ENCODE measurements at regions not wholly inside any gene's neighbourhood (a gene's known extent, or its start where the extent isn't known, plus 50 kb on each side); places are given as distances from the start of the nearest gene placed in this dataset.

DNA sequence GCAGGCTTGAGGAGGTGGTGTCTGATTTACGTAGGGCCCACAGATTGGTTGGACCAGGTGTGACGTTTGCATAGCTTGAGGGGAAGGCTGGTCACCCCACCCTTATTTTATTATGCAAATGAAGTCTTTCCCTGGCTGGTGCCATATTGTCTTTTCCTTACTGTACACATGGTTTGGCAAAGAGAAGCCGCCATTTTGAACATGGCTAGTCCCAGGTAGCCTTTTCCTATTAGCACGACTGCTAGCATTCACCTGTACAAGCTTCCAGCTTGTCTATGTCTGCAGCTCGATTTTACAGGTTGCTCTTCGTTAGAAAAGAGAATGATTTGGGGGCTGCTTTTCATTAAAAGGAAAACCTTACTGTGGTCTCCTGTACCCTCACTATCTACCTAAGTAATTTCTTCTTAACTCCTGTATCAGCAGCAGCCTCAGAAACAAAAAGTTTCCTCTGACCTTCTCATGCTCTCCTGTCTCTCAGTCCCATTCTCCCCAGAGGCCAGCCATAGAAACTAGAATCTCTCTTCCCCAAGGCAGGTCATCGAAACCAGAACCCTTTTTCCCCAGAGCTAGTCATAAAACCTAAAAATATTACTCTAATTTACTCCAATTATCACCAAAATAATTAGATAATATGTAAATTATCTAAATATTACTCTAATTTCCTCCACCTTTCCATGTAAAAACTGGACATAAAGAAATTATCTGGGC, 151.8 kb downstream of the B3GNT2 start (continued):
- TF ChIP-seq EZH2phosphoT487 (IDR thresholded peaks at IDR 0.05; ENCODE audit: borderline replicate concordance), result no peak
- TF ChIP-seq SRF (IDR thresholded peaks at IDR 0.05; ENCODE audit: low read depth), result no peak
- no peak for TF ChIP-seq POLR2A (IDR thresholded peaks at IDR 0.05; ENCODE audit: borderline replicate concordance, extremely low read depth, insufficient read depth, insufficient read length)
- TF ChIP-seq, protein P1, sequence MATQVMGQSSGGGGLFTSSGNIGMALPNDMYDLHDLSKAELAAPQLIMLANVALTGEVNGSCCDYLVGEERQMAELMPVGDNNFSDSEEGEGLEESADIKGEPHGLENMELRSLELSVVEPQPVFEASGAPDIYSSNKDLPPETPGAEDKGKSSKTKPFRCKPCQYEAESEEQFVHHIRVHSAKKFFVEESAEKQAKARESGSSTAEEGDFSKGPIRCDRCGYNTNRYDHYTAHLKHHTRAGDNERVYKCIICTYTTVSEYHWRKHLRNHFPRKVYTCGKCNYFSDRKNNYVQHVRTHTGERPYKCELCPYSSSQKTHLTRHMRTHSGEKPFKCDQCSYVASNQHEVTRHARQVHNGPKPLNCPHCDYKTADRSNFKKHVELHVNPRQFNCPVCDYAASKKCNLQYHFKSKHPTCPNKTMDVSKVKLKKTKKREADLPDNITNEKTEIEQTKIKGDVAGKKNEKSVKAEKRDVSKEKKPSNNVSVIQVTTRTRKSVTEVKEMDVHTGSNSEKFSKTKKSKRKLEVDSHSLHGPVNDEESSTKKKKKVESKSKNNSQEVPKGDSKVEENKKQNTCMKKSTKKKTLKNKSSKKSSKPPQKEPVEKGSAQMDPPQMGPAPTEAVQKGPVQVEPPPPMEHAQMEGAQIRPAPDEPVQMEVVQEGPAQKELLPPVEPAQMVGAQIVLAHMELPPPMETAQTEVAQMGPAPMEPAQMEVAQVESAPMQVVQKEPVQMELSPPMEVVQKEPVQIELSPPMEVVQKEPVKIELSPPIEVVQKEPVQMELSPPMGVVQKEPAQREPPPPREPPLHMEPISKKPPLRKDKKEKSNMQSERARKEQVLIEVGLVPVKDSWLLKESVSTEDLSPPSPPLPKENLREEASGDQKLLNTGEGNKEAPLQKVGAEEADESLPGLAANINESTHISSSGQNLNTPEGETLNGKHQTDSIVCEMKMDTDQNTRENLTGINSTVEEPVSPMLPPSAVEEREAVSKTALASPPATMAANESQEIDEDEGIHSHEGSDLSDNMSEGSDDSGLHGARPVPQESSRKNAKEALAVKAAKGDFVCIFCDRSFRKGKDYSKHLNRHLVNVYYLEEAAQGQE (IDR thresholded peaks at IDR 0.05; ENCODE audit: low read depth), result no peak
- no peak for TF ChIP-seq RAD21 (IDR thresholded peaks at IDR 0.05; ENCODE audit: low read depth)
- TF ChIP-seq YY1 (IDR thresholded peaks at IDR 0.05; ENCODE audit: extremely low read depth, insufficient replicate concordance, low read depth, low read length), result no peak

GRCh38 chr2:62344472-62344871, 148.6 kb downstream of the B3GNT2 start:
- Histone ChIP-seq H3K27me3 (ENCODE audit: insufficient read depth, low read length) (no peaks in the 10 kb centered on the region), H2AFZ (ENCODE audit: low read depth, low read length, poor library complexity, severe bottlenecking) (no peak overlapping the region), H3K4me1 (ENCODE audit: control insufficient read depth in 1 of 2, insufficient read depth in 2 of 2, low read length in 2 of 2) (peaks cover 0 to 9% of the 10 kb centered on the region in 2 experiments; a peak in 3 of 4 replicates), H3K4me3 (replicated peaks in 1 of 2; ENCODE audit: low read depth in 1 of 2, low read length in 2 of 2) (no peak overlapping the region), H3K27ac (ENCODE audit: low read depth, low read length) (no peak overlapping the region), H3K4me2 (ENCODE audit: low read length) (no peak overlapping the region), H3K9me3 (ENCODE audit: control insufficient read depth in 1 of 2, insufficient read depth in 1 of 2, low read depth in 1 of 2, low read length in 2 of 2) (no peaks in the 10 kb centered on the region), H3K79me2 (ENCODE audit: insufficient read depth, low read length) (no peaks in the 10 kb centered on the region), H4K20me1 (ENCODE audit: insufficient read depth) (no peaks in the 10 kb centered on the region), H3K9me2 (ENCODE audit: insufficient read depth) (no peaks in the 10 kb centered on the region), H3K9ac (ENCODE audit: low read length) (no peak overlapping the region), H3K36me3 (ENCODE audit: control insufficient read depth in 1 of 2, insufficient read depth in 2 of 2, low read length in 2 of 2) (no peaks in the 10 kb centered on the region)
- BruUV-seq (replicated peaks), result no TSS peak
- ChIA-PET CTCF (no interaction called here), POLR2A (no interaction called here), RAD21 (ENCODE audit: low non-redundant PET in 1 of 2, low total read pairs in 2 of 2, uncharacterized antibody in 2 of 2, unreplicated experiment in 2 of 2) (no interaction called here)
- ATAC-seq (no peak), DNase-seq (ENCODE audit: low read depth, low spot score) (no peak)
- intact Hi-C loops (cut with micrococcal nuclease), result no loop called here
- TF ChIP-seq FOSL1 (IDR thresholded peaks at IDR 0.05; ENCODE audit: low read depth) (no peak), EZH2phosphoT487 (IDR thresholded peaks at IDR 0.05; ENCODE audit: borderline replicate concordance) (no peak), CEBPB (IDR thresholded peaks at IDR 0.05; ENCODE audit: low read depth) (no peak), ZNF274 (IDR thresholded peaks at IDR 0.05; ENCODE audit: low read depth, low read length) (no peak), CTCF (IDR thresholded peaks at IDR 0.05 in 2 of 3, conservative IDR thresholded peaks at IDR 0.05 in 1 of 3; ENCODE audit: borderline replicate concordance in 1 of 3, insufficient read depth in 1 of 3, low read depth in 2 of 3, low read length in 2 of 3) (no peak), ZFX (IDR thresholded peaks at IDR 0.05) (no peak), CBX3 (IDR thresholded peaks at IDR 0.05; ENCODE audit: low read depth) (no peak), ELF1 (IDR thresholded peaks at IDR 0.05; ENCODE audit: borderline replicate concordance, low read depth) (no peak), POLR2AphosphoS5 (IDR thresholded peaks at IDR 0.05; ENCODE audit: low read depth, low read length) (no peak), SIN3A (IDR thresholded peaks at IDR 0.05; ENCODE audit: low read depth) (no peak), YY1 (IDR thresholded peaks at IDR 0.05; ENCODE audit: extremely low read depth, insufficient replicate concordance, low read depth, low read length) (no peak), JUND (IDR thresholded peaks at IDR 0.05) (no peak), EZH2 (IDR thresholded peaks at IDR 0.05) (no peak), SP1 (IDR thresholded peaks at IDR 0.05; ENCODE audit: low read depth) (no peak)

Measured in HCT116 (cell line).